GM18907 (cell line): ENCODE measurements at regions not wholly inside any gene's neighbourhood (a gene's known extent, or its start where the extent isn't known, plus 50 kb on each side); places are given as distances from the start of the nearest gene placed in this dataset.
"Not testable (repeated sequence)": the region's sequence is repeated elsewhere in the genome, so short reads cannot be mapped to it uniquely, and the experiment has no call there.

Experiments
- ATAC-seq: cut with Tn5 transposase; IDR thresholded peaks from one replicate; pipeline ENCODE4 v1.9.1; 2021; ENCODE audit warnings: mild to moderate bottlenecking, moderate library complexity; ENCODE audit not compliant: unreplicated experiment

GRCh38 chr4:138804711-138805110 lies 210.9 kb upstream of the NOCT start:
- ATAC-seq: no peak

GRCh38 chr4:138803051-138803450 lies 212.5 kb upstream of the NOCT start:
- ATAC-seq: no peak

- ATAC-seq: no peak
These were observed 213.1 kb upstream of the NOCT start for GRCh38 chr4:138802499-138802898.

- no peak for ATAC-seq
These were observed 215.2 kb upstream of the NOCT start for GRCh38 chr4:138800421-138800820.

GRCh38 chr4:138798404-138798803 lies 217.2 kb upstream of the NOCT start:
- ATAC-seq: no peak

- no peak for ATAC-seq
These were observed 217.9 kb upstream of the NOCT start for GRCh38 chr4:138797646-138798045.

- no peak for ATAC-seq
These were observed 218.8 kb upstream of the NOCT start for GRCh38 chr4:138796761-138797160.

- ATAC-seq: no peak
These were observed 224.8 kb upstream of the NOCT start for GRCh38 chr4:138790706-138791340.

- ATAC-seq: no peak
These were observed 225.8 kb upstream of the NOCT start for GRCh38 chr4:138789796-138790195.

GRCh38 chr4:138788857-138789256 lies 226.7 kb upstream of the NOCT start:
- no peak for ATAC-seq

- no peak for ATAC-seq
These were observed 227.3 kb upstream of the NOCT start for GRCh38 chr4:138788267-138788790.

GRCh38 chr4:138779761-138780160 lies 235.8 kb upstream of the NOCT start:
- ATAC-seq: not testable (repeated sequence)

GRCh38 chr4:138775890-138776289 lies 239.7 kb upstream of the NOCT start:
- peak; percentile 89 for ATAC-seq

- peak; percentile 25 for ATAC-seq
These were observed 240.1 kb upstream of the NOCT start for GRCh38 chr4:138775489-138775888.

GRCh38 chr4:138774940-138775339 lies 240.6 kb upstream of the NOCT start:
- no peak for ATAC-seq

GRCh38 chr4:138774125-138774524 lies 241.5 kb upstream of the NOCT start:
- ATAC-seq: not testable (repeated sequence)

GRCh38 chr4:138773321-138773720 lies 242.3 kb upstream of the NOCT start:
- no peak for ATAC-seq

GRCh38 chr4:138772366-138772765 lies 243.2 kb upstream of the NOCT start:
- ATAC-seq: no peak

- no peak for ATAC-seq
These were observed 244.8 kb upstream of the NOCT start for GRCh38 chr4:138770818-138771217.

GRCh38 chr4:138766332-138766731 lies 249.2 kb upstream of the NOCT start:
- ATAC-seq: no peak

- no peak for ATAC-seq
These were observed 250.1 kb upstream of the NOCT start for GRCh38 chr4:138765442-138765841.

GRCh38 chr4:138761638-138762220 lies 253.9 kb upstream of the NOCT start:
- ATAC-seq: no peak

GRCh38 chr4:138759554-138759902 lies 256.1 kb upstream of the NOCT start:
- ATAC-seq: no peak
